ENCODE measurements at regions not wholly inside any gene's neighbourhood (a gene's known extent, or its start where the extent isn't known, plus 50 kb on each side); places are given as distances from the start of the nearest gene placed in this dataset.

DNA sequence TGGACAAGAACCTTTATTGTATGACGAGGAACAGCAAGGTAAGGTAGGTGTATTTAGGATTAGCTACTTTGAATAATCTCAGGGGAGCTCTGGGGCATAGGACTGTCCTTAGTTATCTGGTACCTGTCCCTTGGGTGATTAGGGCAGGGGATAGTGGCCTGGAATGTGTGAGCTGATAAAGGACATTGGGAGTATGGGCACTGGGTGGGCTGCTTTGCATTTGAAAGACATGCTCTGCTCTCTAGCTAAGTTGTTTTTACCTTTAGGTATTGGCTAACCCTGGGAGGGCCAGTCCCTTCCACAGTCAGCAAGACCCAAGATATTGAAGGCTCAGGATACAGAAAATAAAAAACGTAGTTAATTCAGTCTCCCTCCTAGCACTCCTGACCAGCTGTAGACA lies 282.8 kb upstream of the C9orf72 start:
- no peak for TF ChIP-seq CTCF (IDR thresholded peaks at IDR 0.05; ENCODE audit: borderline replicate concordance, insufficient read depth, low read depth, low read length)
- no peak overlapping the region for H3K4me3 ChIP-seq (ENCODE audit: low read depth, low read length)

DNA sequence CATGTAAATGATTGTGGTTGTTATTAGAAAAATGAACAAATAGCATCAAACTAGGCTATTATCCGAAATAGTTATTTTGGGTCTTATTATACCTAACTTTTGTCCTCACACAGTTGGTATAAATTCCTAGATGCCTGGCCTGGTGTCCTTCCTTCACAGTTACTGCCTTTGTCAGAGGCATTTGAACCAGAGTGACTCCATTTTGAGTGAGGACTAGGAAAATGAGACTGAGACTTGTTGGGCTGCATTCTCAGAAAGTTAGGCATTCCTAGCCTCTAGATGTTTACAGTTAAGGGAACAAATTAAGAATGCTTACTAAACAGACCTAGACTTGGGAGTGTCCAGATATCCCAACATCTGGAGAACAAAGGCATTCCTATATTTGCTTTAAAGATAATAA lies 283.5 kb upstream of the C9orf72 start:
- H3K4me3 ChIP-seq (ENCODE audit: low read depth, low read length): no peak overlapping the region
- no peak for TF ChIP-seq CTCF (IDR thresholded peaks at IDR 0.05; ENCODE audit: borderline replicate concordance, insufficient read depth, low read depth, low read length)

DNA sequence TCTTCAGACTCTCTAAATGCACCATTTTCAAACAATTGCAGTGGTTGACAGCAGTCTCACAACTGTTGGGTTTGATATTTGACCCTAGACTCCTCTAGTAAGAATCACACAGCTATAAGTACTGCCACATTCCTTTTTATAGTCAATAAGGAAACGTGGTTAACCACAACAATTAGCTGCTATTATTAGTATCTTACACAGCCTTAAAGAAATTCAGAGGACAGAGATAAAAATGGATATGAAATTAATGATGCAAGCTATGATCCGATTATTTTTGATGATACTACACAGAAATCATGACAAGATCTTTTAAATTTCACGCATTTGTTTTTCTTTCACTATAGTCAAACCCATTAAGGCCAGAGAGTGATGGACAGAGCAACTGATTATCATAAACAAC lies 288.6 kb upstream of the C9orf72 start:
- no peak for TF ChIP-seq CTCF (IDR thresholded peaks at IDR 0.05; ENCODE audit: borderline replicate concordance, insufficient read depth, low read depth, low read length)

DNA sequence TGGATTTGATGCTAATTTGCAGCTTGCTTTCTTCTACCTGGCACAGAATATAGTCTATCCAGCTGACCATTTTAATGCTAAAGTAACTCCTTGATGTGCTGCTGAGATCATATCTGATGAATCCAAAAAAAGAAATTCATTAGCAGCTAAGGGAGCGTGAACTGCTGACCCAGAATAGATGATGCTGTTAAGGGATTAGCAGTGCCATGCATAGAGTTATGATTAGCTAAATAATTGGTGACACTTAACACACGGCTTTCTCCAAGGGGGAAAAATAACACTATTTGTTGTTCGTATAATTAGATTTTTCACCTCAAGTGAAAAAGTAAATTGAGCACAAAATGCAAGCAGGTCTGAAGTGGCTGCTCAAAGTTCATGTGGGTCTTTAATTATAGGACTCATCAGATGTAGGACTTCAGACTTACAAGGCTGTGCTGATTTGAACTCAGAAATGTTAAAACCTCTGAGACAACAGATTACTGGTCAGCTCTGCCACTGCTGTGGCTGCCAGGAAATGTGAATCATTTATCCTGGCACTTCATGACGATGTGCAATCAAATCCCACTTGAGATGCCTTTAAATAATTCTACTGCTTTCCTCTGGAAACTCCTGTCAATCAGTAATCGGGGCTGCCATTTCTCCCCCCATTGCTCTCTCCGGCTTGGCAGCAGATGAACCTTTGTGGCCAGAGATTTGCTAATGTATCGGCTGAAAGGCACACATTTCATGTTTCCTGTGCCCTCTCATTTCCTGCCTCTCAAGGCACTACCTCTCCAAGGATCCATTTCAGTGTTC lies 291.6 kb upstream of the C9orf72 start:
- H3K4me3 ChIP-seq (ENCODE audit: low read depth, low read length): no peak overlapping the region
- TF ChIP-seq CTCF (IDR thresholded peaks at IDR 0.05; ENCODE audit: borderline replicate concordance, insufficient read depth, low read depth, low read length): no peak

More for the DNA sequence above, 288.6 kb upstream of the C9orf72 start:
- no peak overlapping the region for H3K4me3 ChIP-seq (ENCODE audit: low read depth, low read length)

- no peak for TF ChIP-seq CTCF (IDR thresholded peaks at IDR 0.05; ENCODE audit: borderline replicate concordance, insufficient read depth, low read depth, low read length)
- H3K4me3 ChIP-seq (ENCODE audit: low read depth, low read length): no peak overlapping the region
These were observed 293.5 kb upstream of the C9orf72 start for GRCh38 chr9:27866741-27867140.

DNA sequence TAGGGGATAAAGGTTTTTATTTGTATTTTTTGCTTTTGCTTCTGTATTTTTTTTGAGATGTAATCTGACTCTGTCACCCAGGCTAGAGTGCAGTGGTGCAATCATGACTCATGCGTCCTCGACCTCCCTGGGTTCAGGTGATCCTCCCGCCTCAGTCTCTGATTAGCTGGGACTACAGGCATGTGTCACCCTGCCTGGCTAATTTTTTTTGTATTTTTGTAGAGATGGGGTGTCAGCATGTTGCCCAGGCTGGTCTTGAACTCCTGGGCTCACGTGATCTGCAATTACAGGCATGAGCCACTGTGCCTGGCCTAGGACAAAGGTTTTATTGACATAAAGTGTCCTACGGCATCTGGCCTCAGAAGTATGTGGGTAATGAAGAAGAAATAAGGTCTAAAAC lies 297.1 kb upstream of the C9orf72 start:
- H3K4me3 ChIP-seq (ENCODE audit: low read depth, low read length): no peak overlapping the region
- no peak for TF ChIP-seq CTCF (IDR thresholded peaks at IDR 0.05; ENCODE audit: borderline replicate concordance, insufficient read depth, low read depth, low read length)

DNA sequence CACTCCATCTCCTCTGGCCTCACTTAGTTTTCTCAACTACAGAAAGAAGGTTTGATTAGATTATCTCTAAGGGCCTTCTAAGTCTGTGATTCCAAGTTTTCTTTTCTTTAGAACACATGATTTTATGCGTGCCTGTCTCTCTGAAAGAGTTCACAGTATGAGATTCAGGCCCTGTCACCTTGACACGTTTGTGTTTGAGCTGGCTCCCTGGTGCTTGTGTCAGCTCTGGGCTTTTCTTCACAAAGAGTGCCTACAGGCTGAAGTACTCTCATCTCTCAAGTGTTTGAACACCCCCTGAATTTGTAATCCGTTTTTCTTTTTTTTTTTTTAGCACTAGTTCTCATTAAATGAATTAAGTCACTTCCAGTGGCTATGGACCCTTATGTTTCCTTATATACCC lies 306.9 kb upstream of the C9orf72 start:
- TF ChIP-seq CTCF (IDR thresholded peaks at IDR 0.05; ENCODE audit: borderline replicate concordance, insufficient read depth, low read depth, low read length): no peak
- H3K4me3 ChIP-seq (ENCODE audit: low read depth, low read length): no peak overlapping the region

Data from GM12875 (cell line).